ENCODE measurements at regions not wholly inside any gene's neighbourhood (a gene's known extent, or its start where the extent isn't known, plus 50 kb on each side); places are given as distances from the start of the nearest gene placed in this dataset.

GRCh38 chr11:27179334-27179733 lies 138.7 kb downstream of the BBOX1 start:
- Histone ChIP-seq H3K4me3 (no peak overlapping the region), H3K27ac (no peak overlapping the region), H3K9me3 (no peaks in the 10 kb centered on the region), H3K36me3 (no peaks in the 10 kb centered on the region), H3K4me1 (no peaks in the 10 kb centered on the region), H3K27me3 (no peaks in the 10 kb centered on the region)
- in situ Hi-C loops (cut with MboI; ENCODE audit: low sequenced_read_pairs in 4 of 4) (no loop called here), intact Hi-C loops (cut with DNase I; ENCODE audit: low total_unique reads) (no loop called here)
- DNase-seq, result no peak
- ATAC-seq, result no peak
- no peak for TF ChIP-seq POLR2A (IDR thresholded peaks at IDR 0.05)
- TF ChIP-seq, protein P1, sequence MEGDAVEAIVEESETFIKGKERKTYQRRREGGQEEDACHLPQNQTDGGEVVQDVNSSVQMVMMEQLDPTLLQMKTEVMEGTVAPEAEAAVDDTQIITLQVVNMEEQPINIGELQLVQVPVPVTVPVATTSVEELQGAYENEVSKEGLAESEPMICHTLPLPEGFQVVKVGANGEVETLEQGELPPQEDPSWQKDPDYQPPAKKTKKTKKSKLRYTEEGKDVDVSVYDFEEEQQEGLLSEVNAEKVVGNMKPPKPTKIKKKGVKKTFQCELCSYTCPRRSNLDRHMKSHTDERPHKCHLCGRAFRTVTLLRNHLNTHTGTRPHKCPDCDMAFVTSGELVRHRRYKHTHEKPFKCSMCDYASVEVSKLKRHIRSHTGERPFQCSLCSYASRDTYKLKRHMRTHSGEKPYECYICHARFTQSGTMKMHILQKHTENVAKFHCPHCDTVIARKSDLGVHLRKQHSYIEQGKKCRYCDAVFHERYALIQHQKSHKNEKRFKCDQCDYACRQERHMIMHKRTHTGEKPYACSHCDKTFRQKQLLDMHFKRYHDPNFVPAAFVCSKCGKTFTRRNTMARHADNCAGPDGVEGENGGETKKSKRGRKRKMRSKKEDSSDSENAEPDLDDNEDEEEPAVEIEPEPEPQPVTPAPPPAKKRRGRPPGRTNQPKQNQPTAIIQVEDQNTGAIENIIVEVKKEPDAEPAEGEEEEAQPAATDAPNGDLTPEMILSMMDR (IDR thresholded peaks at IDR 0.05 in 4 of 5, conservative IDR thresholded peaks at IDR 0.05 in 1 of 5), result no peak

GRCh38 chr11:27178859-27179258 lies 138.2 kb downstream of the BBOX1 start:
- H3K9me3 ChIP-seq, result no peaks in the 10 kb centered on the region
- no peak overlapping the region for H3K27ac ChIP-seq
- no peaks in the 10 kb centered on the region for H3K4me1 ChIP-seq
- no peaks in the 10 kb centered on the region for H3K36me3 ChIP-seq
- intact Hi-C loops (cut with DNase I; ENCODE audit: low total_unique reads) (no loop called here), in situ Hi-C loops (cut with MboI; ENCODE audit: low sequenced_read_pairs in 4 of 4) (no loop called here)
- DNase-seq (no peak), ATAC-seq (no peak)
- no peak overlapping the region for H3K4me3 ChIP-seq
- H3K27me3 ChIP-seq, result no peaks in the 10 kb centered on the region
- TF ChIP-seq POLR2A (IDR thresholded peaks at IDR 0.05), result no peak
- TF ChIP-seq, protein P1 (IDR thresholded peaks at IDR 0.05 in 4 of 5, conservative IDR thresholded peaks at IDR 0.05 in 1 of 5), result no peak

Data from gastrocnemius medialis (tissue), 4 donors.